ENCODE measurements at regions not wholly inside any gene's neighbourhood (a gene's known extent, or its start where the extent isn't known, plus 50 kb on each side); places are given as distances from the start of the nearest gene placed in this dataset.

DNA sequence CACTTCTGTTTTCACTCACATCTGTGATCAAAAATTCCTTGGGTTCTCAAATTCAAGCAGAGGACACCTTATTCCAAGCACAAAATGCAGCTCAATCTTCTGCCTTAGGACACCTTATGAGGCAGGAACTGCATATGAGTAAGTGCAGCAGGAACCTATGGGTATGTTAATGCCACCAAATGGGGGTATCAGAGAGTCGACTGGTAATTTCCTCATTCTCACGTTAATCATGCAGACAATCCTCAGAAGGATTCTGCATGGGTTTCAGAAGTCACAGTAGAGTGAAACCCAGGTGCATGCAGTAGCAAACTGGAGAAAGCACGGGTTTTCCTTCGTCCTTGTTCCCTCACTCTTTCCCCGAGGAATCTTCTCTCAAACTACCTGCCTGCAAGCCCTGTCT lies 452.8 kb downstream of the CBLN2 start:
- intact Hi-C loops (cut with micrococcal nuclease), result no loop called here

DNA sequence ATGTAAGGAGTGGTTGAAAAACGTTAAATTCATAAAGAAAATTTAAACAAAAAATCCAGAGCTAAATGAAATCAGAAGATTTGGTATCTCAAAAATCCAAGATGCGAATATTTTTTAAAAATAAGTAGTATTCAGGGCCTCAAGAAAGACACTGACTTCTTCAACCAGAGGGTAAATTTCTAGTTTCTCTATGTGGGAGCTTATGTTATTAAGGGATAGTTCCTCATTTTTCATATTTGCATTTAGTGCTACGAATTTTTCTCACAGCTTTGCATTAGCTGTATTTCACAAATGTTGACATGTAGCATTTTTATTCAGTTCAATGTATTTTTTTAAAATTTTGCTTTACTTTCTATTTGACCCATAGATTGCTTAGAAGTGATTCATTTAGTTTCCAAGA lies 454.7 kb downstream of the CBLN2 start:
- intact Hi-C loops (cut with micrococcal nuclease), result no loop called here

DNA sequence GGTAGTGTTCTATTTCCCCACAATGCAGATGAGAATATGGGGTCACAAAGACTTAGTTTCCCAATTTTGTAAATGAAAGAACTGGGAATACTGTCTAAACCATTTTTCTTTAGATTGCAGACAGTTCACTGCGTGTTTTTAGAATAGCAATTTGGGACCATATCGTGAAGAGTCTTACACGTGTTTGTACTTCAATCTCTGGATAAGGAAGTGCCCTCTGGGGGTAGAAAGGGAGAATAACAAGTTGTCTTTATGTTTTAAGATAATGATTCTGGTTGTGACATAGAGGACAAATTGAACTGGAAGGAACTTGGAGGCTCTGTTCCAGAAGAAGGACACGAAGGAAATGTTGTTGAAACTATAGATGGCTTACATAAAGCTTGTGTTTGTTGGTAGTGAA lies 457.7 kb downstream of the CBLN2 start:
- intact Hi-C loops (cut with micrococcal nuclease), result no loop called here

DNA sequence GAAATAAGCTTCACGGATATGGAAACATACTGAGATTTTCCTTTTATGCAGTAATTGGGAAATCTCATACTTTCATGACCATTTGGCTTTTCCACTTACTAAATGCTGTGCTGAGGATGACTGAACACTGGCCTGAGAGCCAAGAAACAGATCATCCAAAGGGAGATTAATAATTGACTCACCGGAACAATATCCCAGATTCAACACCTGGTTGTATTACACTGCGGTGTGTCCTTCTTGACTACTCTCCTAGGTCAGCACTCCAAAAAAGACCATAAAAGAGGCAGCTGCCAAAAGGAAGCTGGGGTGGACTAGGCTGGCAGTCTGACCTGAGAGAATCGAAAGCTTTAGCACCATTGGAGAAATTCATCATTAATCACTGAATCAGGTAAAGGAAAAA lies 469.1 kb downstream of the CBLN2 start:
- intact Hi-C loops (cut with micrococcal nuclease), result no loop called here

DNA sequence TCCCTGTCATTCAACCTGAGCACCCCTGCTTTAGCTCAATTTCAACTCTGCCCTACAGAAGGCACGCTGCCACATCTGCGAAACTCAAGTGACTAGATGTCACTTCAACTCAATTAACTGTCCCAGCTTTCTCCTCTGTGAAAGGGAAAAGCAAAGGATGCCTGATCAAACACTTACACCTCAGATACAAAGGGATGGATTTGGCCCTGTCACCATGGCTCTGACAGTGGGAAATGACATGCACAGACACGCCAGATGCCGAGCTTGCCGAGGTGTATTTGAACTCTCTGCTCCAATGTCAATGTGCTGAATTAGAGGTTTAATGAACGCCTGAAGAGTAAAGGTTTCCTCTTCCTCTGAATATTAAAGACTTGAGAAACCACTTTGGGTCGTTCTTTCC lies 481.1 kb downstream of the CBLN2 start:
- intact Hi-C loops (cut with micrococcal nuclease), result no loop called here

DNA sequence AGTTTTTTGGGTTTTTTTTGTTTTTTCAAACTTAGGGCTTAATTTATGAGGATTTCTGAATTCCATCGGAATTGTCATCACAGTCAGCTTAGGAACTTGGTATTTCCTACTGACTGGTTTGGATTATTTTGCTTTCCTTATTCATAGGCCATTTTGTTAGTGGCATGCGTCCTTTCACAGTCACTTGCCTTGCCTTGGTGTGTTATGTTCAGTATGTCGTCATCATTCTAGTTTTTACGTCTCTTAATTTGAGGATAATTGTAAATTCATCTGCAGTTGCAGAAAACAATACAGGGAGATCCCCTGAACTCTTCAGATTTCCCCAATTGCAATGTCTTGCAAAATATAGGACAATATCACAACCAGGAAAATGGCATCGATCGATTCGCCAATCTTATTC lies 485.3 kb downstream of the CBLN2 start:
- intact Hi-C loops (cut with micrococcal nuclease), result no loop called here

DNA sequence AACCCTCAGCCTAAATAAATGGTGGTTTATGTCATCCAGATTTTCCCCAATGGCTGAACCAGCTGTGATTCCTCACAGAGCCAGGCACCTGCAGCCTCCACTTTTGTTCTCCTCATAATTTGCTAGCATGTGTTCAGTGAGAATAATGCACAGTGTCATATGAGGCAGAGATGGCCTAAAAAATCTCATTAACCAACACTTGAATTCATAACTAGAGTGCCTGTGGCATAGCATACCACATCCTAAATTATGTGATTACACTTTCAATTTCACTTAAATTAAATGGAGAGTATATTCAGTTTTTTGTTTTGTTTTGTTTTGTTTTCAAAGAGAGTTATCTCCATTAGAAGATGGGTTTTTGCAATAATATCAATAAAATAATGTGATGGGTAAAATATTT lies 488.0 kb downstream of the CBLN2 start:
- intact Hi-C loops (cut with micrococcal nuclease), result no loop called here

DNA sequence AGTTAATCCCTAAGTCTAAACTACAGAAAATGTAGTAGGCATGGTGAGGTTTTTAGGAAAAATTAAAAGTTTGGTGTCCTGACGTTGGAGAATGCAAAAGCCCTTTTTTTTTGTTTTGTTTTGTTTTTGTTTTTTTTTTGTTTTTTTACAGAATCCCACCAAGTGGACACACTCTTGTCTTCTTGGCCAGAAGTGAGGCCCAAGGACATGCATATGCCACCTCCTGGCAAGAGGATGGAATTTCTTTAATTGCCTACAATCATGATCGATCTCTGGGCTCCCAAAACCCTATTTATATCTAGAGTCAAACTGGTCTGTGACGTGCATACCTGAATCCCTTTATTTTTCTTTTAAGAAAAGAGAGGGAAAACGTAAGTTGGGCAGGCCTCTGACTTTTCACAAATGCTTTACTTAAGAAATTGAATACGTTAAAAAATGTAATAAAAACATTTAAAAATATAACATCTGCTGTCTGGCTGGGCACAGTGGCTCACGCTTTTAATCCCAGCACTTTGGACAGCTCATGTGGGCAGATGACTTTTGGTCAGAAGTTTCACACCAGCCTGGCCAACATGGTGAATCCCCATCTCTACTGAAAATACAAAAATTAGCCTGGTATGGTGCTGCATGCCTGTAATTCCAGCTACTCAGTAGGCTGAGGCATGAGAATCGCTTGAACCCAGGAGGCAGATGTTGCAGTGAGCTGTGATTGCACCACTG lies 502.7 kb downstream of the CBLN2 start:
- intact Hi-C loops (cut with micrococcal nuclease), result no loop called here

DNA sequence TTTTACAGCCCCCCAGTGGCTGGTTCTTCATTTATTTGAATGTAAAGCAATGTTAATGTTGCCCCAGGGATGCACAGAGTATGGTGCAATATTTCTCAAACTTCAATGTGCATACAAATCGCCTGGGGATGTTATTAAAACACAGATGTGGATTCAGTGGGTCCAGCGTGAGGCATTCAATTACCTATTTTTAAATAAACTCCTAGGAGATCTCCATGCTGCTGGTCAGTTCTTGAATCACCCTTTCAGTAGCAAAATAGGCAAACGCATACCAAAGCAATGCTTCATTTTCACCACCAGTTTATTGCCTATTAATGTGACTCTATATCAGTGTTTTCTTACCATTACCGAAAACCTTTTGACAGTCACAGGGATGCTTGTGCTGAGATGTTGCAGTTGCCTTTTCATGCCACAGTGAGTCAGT lies 530.7 kb downstream of the CBLN2 start:
- intact Hi-C loops (cut with micrococcal nuclease), result no loop called here

DNA sequence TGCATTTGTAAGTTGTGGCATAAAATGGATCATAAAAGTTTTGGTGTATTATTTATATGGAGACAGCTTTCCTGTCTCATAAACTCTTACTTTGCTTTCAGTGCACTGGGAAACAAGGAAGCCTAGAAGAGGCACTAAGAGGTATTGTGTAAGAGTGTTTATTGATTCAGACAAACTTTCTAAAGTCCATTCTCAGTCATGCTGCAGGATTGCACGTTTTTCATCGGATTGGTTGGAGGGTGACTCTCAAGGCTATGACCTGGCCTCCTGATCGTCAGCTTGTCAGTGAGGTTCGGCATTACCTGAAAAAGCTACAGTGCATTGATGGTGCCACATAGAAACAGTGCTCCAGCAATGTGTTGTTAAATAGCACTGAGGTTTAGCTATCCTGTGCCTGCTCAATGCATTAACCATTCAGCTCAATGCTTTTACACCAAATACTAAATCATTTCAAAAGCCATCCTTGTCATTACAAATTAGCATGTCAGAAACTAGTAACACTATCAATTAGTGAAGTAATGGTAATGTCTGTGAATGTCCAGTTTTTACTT lies 545.5 kb downstream of the CBLN2 start:
- intact Hi-C loops (cut with micrococcal nuclease), result no loop called here

DNA sequence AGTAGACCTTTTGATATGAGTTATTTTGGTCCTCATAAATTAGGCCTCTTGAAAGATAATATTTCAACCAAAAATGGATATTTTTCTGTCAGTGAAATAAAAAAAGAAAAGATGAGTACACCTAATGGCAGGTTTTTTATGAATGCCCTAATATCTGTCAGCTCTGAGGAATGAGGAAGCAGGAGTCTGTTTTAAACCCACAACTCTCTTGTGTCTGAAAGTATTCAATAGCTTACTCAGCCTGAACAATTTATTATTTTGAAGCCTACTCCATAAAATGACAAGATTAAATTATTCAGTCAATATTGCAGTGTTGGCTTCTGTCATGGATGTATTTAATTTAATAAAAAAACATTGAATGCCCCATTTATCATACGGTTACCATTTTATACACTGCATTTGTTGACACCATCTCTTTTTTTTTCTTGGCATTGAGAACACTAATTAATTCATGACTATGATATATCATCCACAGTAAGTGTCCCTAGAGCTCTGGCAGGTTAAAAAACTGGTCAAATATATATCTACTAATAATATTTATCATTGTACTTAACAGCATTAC lies 548.2 kb downstream of the CBLN2 start:
- intact Hi-C loops (cut with micrococcal nuclease), result no loop called here

DNA sequence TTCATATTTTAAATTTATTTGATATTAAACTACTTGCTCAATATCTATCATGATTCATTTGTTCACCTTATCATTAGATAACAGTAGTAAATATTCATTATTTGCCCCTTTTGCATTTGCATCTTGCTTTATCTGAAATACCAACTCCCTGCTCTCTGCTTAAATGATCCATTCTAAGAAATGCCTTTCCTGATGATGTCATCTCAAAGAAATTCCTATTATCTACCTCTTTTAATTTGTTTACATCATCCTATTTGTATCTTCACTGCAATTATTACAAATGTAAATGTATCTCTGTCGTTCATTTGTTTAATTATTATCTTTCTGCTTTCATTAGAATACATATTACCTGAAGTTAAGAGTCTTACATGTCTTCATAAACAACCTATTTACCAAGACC lies 549.9 kb downstream of the CBLN2 start:
- intact Hi-C loops (cut with micrococcal nuclease), result no loop called here

DNA sequence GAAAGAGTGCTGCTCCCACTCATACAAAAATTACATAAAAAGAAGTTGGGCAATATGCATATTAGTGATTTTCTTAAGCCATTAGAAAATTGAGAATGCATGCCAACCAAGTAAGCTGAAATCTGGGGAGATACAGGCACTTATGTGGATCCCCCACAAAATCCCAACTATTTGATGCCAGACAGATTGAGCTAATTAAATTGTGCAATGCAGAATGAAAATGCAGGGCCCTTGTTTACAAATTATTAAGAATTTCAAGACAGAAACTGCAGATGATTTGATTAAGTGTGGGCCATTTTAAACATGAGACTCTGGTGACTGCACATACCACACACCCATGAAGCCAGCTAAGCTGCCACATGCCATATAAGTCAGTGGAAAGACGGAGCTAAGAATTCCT lies 554.5 kb downstream of the CBLN2 start:
- intact Hi-C loops (cut with micrococcal nuclease), result no loop called here

DNA sequence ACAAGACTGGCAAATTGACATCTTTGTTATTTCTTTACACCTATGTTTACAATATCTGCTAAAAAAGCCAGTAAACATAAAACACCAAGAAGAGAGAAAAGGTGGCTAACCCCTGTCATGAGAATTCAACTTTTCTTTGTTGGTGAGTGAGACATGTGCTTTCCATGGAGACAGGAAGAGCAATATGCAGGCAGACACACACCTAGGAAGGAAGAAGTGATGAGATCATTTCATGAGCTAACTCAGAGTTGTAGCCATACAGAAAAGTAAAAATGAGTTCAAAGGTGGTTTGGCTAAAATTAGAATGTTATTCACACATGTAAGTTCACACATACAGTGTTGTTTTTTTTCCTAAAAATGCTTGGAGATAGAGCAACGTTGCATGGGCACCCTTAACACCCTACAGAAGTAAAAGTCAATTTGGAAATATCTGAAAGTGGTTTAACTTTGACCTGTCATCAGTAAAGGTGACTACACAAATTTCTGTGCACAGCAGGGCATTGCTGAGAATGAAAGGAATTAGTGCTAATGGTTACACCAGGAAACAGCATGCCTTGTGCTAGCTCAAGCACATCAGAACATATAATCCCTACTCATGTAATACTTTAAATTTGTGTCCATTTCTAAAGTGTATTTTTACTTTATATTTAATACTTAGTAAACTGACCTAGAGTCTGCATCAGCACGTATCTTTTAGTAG lies 557.6 kb downstream of the CBLN2 start:
- intact Hi-C loops (cut with micrococcal nuclease), result no loop called here

DNA sequence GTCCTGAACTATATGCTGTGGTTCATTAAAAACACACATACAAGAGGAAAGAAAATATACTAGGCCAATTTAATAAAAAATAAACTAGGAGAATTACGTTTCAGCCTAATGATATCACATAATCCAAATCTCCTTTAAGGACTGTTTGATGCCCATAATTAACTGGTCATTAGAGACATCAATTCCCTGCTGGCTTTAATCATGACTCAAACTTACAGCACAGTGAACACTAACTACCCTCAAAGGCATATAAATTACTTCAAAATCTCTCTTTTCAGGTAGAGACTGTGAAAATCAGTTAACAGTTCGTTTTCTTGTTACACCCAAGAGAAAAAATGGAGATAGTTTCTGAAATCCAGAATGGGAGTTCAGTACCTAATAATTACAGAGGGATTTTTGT lies 567.4 kb downstream of the CBLN2 start:
- intact Hi-C loops (cut with micrococcal nuclease), result no loop called here

DNA sequence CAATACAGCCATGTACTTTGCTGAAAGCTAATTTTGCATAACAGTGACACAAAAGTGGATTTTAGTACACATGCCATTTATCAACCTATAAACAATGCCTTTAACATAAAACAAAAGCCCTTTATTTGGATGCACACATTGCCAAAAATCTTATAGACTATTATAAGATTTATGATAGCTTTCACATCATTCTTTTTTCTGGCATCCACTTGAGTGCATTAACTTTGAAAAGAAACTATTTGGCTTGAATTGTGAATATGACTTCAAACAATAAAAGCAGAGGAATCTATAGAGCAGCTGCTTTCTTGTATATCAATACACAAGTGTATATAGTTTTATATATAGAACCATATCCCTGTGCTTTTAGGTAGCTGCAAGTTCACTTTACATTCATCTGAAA lies 577.4 kb downstream of the CBLN2 start:
- intact Hi-C loops (cut with micrococcal nuclease), result no loop called here

DNA sequence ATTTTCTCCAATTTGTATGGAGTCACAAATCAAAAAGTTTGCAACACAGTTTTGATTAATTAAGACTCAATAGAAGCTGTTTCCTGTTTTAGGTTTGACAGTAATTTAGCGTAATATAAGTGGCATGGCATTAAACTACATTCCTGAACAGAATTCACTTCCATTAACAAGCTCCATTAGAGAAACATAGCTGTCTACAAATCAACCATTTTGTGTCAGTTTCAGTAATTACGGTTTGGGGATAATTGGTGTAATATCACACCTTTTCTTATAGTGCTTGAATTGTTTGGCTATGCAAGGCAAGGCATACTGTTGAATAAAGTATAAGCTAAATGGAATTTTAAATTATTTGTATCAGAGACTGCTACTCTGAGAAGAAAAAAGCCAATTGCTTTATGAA lies 585.5 kb downstream of the CBLN2 start:
- intact Hi-C loops (cut with micrococcal nuclease), result no loop called here

DNA sequence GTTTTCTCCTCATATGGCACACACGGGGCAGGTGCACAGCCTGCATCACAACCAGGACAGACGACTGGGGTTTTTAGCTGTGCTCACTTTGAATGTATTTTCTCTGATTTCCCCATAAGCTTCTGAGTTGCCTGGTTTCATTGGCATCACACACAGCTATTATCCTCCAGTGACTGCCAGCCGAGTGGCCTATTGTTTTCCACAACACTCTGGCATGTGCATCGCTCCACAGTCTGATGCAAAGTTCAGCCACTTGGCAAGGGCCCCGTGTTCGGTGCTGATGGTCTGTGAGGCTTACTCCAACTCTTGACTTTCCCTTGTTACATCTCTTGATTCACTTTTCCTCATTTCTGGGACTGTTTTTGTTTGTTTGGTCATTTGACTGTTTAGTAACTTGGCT lies 593.1 kb downstream of the CBLN2 start:
- intact Hi-C loops (cut with micrococcal nuclease), result no loop called here

DNA sequence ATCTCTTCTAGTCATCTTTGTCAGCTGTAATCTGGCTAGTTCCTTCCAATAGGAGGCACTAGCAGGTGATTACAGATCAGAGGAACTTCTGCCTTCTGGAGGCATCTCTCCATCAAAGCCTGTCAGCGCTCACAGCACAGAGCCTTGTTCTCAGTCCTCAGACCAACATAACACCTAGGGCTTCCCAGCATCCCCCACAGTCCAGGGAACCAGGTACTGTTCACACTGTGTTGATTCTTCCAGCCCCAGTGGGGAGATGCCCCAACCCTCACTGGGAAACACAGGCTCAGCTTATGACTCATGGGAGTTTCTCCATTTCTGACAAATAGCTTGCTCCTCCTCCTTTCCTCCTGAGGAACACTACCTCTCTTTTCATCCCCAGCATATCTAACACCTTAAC lies 601.7 kb downstream of the CBLN2 start:
- intact Hi-C loops (cut with micrococcal nuclease), result no loop called here

DNA sequence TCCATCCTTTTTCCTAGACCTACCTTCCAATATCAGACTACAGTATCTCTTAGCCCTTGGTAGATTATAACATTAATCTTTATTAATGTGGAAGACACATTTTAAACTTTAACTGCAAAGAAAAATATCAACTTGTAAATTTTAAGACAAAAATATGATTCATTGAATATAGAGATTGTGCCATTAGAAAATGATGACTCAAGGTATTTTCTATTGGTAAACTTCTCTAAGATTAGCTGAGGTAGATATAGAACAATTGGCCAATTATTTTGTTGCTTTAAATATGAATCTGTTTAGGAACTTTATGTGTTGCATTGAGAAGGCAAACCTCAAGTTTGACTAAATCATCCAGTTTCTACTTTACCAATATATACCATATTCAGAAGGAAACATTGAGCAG lies 604.7 kb downstream of the CBLN2 start:
- intact Hi-C loops (cut with micrococcal nuclease), result no loop called here

DNA sequence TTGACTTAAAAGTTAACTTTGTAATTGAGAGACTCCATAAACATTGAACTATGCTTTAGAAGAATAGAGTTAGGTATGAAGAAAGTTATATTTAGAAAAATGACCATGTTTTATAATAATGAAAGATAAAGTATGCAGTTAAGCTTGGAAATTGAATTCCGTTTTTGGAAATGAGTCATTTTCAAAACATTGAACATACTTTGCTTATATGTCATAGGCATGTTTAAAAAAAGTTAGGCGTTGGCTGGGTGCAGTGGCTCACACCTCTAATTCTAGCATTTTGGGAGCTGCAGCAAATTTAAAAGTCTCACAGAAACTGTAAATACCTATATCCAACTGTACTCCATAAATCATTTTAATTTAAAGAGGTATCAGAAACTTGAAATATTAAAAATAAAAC lies 607.4 kb downstream of the CBLN2 start:
- intact Hi-C loops (cut with micrococcal nuclease), result no loop called here

DNA sequence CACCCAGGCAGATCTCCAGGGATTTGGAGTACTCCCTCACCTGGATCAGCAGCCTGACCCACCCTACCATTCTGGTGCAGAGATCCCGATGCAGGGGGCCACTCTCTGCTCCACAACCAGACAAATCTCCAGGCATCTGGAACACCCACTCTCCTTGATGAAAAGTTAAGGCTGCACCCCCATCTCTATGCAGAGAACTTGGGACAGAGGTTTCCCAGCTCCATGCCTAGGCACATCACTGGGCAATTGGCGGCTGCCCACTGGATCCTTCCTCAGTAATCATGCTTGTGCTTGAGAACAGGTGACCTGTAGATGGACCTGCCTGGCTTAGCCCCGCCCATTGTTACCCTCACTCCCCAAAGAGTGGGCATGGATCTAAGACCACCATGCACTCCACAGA lies 624.9 kb downstream of the CBLN2 start:
- intact Hi-C loops (cut with micrococcal nuclease), result no loop called here

DNA sequence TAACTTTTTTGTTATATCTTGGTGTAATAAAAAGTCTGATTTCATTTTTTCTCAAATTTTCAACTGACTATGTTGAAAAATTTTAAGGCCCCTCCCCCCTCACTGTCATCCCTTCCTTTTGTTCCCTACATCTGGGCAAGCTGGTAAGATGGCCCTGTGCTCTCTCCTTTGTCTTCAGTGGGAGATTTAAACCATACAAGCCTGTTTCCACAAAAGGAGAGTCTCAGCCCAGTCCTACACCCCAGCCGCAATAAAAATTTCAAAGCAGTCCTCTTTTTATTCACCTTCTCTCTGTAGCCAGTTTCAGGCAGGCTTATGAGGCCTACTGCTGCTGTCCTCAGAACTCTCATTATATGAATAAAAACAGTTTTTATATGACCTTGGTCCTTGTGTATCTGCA lies 630.5 kb downstream of the CBLN2 start:
- intact Hi-C loops (cut with micrococcal nuclease), result no loop called here
